ENCODE measurements at regions not wholly inside any gene's neighbourhood (a gene's known extent, or its start where the extent isn't known, plus 50 kb on each side); places are given as distances from the start of the nearest gene placed in this dataset.

DNA sequence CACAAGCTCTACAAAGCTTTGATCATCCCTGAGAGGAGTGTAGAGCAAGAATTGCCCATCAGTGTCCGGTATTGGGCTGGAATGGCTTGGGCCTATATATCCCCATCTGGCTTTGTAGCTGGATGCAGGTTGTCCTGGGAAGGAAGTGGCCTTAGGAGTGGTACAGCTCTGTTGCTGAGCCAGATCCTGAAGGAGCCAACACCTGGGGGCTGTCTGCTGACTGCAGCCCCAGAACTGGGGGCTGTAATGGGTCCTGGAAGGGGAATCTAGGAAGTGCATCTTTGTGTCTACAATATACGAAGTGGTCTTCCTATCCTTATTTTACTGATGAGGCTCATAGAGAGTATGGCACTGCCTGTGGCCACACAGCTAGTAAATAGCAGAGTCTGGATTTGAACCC lies 145.9 kb downstream of the CDC5L start:
- intact Hi-C loops (cut with DNase I) = no loop called here
- TF ChIP-seq CTCF (IDR thresholded peaks at IDR 0.05) = no peak
- no peak for DNase-seq
- H3K4me1 ChIP-seq = no peaks in the 10 kb centered on the region
- H3K4me3 ChIP-seq = no peak overlapping the region
- H3K9ac ChIP-seq (ENCODE audit: low read depth in 2 of 2, low read length in 2 of 2) = no peak overlapping the region
- H3K9me3 ChIP-seq = no peaks in the 10 kb centered on the region
- H3K27me3 ChIP-seq = no peaks in the 10 kb centered on the region
- H3K36me3 ChIP-seq = no peaks in the 10 kb centered on the region
- no peak overlapping the region for H3K27ac ChIP-seq

DNA sequence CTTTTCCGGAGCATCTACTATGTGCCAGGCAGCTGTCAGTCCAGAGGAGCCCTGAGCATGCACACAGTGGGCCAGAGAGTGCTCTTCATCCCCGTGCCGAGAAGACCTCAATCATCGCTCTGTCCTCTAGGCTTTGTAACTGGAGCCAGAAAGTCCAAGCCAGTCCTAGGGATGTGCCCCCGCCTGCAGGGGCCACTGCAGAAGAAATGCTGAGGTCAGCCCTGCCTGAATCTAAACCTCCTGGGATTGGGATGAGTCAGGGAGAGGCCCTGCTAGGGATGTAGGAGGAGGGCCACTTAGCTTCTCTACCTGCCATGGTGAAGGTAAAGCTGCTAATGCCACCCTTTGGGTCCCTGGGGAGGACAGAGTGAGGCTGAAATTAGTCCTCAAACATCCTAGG lies 146.8 kb downstream of the CDC5L start:
- Histone ChIP-seq H3K4me1 (no peaks in the 10 kb centered on the region), H3K27me3 (no peaks in the 10 kb centered on the region), H3K9me3 (no peaks in the 10 kb centered on the region), H3K4me3 (no peak overlapping the region), H3K27ac (no peak overlapping the region), H3K9ac (ENCODE audit: low read depth in 2 of 2, low read length in 2 of 2) (no peak overlapping the region), H3K36me3 (no peaks in the 10 kb centered on the region)
- intact Hi-C loops (cut with DNase I) = no loop called here
- DNase-seq = no peak
- no peak for TF ChIP-seq CTCF (IDR thresholded peaks at IDR 0.05)

GRCh38 chr6:44535446-44535845 lies 147.9 kb downstream of the CDC5L start:
- H3K36me3 ChIP-seq = no peaks in the 10 kb centered on the region
- intact Hi-C loops (cut with DNase I) = no loop called here
- DNase-seq = no peak

DNA sequence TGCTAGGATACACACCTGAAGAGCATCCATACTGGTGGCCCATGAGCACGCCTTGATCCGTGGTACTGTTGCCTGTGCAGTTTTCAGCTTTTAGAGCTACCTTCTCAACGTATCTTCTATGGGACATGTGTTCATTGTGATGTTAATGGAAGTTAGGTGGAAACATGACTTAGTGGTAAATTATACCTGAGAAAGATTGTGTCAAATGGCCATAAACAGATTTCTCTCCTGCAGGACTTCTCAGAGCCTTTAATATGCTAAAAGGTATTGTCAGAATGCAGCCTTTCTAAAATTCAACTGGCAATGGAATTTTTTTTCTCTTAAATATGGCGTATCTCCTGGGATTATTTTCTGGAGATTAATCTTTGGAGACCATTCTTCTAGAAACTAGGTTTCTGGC lies 148.5 kb downstream of the CDC5L start:
- intact Hi-C loops (cut with DNase I) = no loop called here
- Histone ChIP-seq H3K36me3 (no peaks in the 10 kb centered on the region), H3K27me3 (no peaks in the 10 kb centered on the region), H3K9ac (ENCODE audit: low read depth in 2 of 2, low read length in 2 of 2) (no peak overlapping the region), H3K4me1 (no peaks in the 10 kb centered on the region), H3K9me3 (no peaks in the 10 kb centered on the region), H3K27ac (no peak overlapping the region), H3K4me3 (no peak overlapping the region)
- no peak for DNase-seq
- TF ChIP-seq CTCF (IDR thresholded peaks at IDR 0.05) = no peak

More at GRCh38 chr6:44535446-44535845, 147.9 kb downstream of the CDC5L start:
- Histone ChIP-seq H3K9me3 (no peaks in the 10 kb centered on the region), H3K27ac (no peak overlapping the region), H3K9ac (ENCODE audit: low read depth in 2 of 2, low read length in 2 of 2) (no peak overlapping the region), H3K27me3 (no peaks in the 10 kb centered on the region), H3K4me3 (no peak overlapping the region), H3K4me1 (no peaks in the 10 kb centered on the region)
- no peak for TF ChIP-seq CTCF (IDR thresholded peaks at IDR 0.05)

DNA sequence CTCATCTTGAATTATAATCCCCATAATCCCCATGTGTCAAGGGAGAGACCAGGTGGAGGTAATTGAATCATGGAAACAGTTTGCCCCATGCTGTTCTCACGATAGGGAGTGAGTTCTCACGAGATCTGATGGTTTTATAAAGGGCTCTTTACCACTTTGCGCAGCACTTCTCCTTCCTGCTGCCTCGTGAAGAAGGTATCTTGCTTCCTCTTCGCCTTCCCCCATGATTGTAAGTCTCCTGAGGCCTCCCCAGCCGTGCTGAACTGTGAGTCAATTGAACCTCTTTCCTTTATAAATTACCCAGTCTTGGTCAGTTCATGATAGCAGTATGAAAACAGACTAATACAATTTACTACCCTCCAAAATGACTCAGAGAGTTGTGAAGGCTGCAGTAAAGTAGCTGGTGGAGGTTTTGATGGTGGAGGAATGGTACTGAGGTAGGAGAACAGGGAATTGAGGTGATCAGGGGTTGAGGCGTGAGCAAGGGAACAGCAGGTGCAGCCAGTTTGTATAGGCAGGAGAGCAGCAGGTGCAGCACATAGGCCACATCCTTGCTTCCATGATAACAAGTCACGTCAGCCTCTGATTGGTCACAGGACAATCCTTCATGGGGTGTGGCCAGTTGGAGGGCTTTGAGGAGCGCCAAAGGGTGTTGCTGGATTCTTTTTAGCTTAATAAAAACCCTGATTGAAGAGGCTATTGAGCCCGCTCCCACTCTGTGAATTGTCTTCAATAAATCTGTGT lies 150.0 kb downstream of the CDC5L start:
- DNase-seq = no peak

More for the DNA sequence above, 150.0 kb downstream of the CDC5L start:
- intact Hi-C loops (cut with DNase I) = no loop called here
- no peaks in the 10 kb centered on the region for H3K4me1 ChIP-seq
- H3K27me3 ChIP-seq = no peaks in the 10 kb centered on the region
- no peak overlapping the region for H3K4me3 ChIP-seq
- H3K27ac ChIP-seq = no peak overlapping the region
- no peaks in the 10 kb centered on the region for H3K9me3 ChIP-seq
- TF ChIP-seq CTCF (IDR thresholded peaks at IDR 0.05) = no peak
- H3K36me3 ChIP-seq = no peaks in the 10 kb centered on the region
- no peak overlapping the region for H3K9ac ChIP-seq (ENCODE audit: low read depth in 2 of 2, low read length in 2 of 2)

Data from colonic mucosa (tissue), 4 donors.